Ovary (tissue), 7 donors: ENCODE measurements at regions not wholly inside any gene's neighbourhood (a gene's known extent, or its start where the extent isn't known, plus 50 kb on each side); places are given as distances from the start of the nearest gene placed in this dataset.

ENCODE experiments used
- DNase-seq, 5 donors: peaks; one replicate each; pipeline ENCODE4 v3.0.0-alpha.2; 2019 to 2020
- H3K27ac ChIP-seq, 2 donors: fragments of 200-600 bp; one replicate each; pipeline versions ENCODE4 v1.5.1 to v1.8.0; 2019 to 2022
- H3K27me3 ChIP-seq: fragments of 200-600 bp; one replicate; pipeline ENCODE4 v1.8.0; 2022
- H3K36me3 ChIP-seq: fragments of 200-600 bp; sonication (generic); one replicate; pipeline ENCODE4 v1.5.1; 2019
- H3K4me1 ChIP-seq: one replicate; pipeline ENCODE4 v1.8.1; 2013; ENCODE audit warnings: mild to moderate bottlenecking, moderate library complexity; ENCODE audit not compliant: insufficient read depth
- H3K4me3 ChIP-seq: fragments of 200-600 bp; sonication (generic); one replicate; pipeline ENCODE4 v1.5.1; 2017
- H3K9me3 ChIP-seq, 2 donors: fragments of 200-600 bp in 1 of 2; sonication (generic) in 1 of 2; one replicate each; pipeline versions ENCODE4 v1.5.1 to v1.8.1; 2013 to 2019; ENCODE audit warnings: mild to moderate bottlenecking in 1 of 2, moderate library complexity in 1 of 2
- EP300 ChIP-seq: sonication (generic); formaldehyde crosslinking; IDR thresholded peaks from one replicate; pipeline ENCODE4 v1.6.1; 2017; ENCODE audit warnings: antibody characterized with exemption
- POLR2A ChIP-seq: fragments of 450-650 bp; IDR thresholded peaks from one replicate; pipeline ENCODE4 v1.6.1; 2017; ENCODE audit warnings: antibody characterized with exemption, mild to moderate bottlenecking, moderate library complexity
- WGBS, 3 donors: extraction: QIAGEN DNeasy Blood & Tissue Kit in 1 of 3; methylation state at CpG; one replicate each; pipeline versions ENCODE4 v1.1.5 to v1.1.7; 2013 to 2017; 5-methylcytosine and 5-hydroxymethylcytosine counted together
- intact Hi-C, 4 donors: fragments of 100-400 bp; cut with DNase I; formaldehyde crosslinking; loops; one replicate each; pipeline versions ENCODE4 v1.11.0 to v1.15.1; 2022 to 2023
- TF ChIP-seq, protein P1 (sequence below), 3 donors: fragments of 450-650 bp in 2 of 3; fragments of 200-600 bp in 1 of 3; IDR thresholded peaks; one replicate each; pipeline versions ENCODE4 v1.5.1 to v1.8.0; 2016 to 2022; ENCODE audit warnings: antibody characterized with exemption in 3 of 3, mild to moderate bottlenecking in 1 of 3
- donor health status: DM: no; HTN: no; CAD: no; lungs with moderate emphysema.
- donor health status: DM: no; HTN: no; CAD: no.
- donor health status: Bipolar disorder and iron deficiency.
- donor health status: DM: no; HTN: no; CAD: no.
- donor health status: DM: yes; HTN: yes; CAD: no.

GRCh38 chr3:182628531-182628930 is 164.8 kb upstream of the ATP11B start:
- Histone ChIP-seq H3K4me1 (no peaks in the 10 kb centered on the region), H3K27me3 (no peaks in the 10 kb centered on the region), H3K9me3 (no peaks in the 10 kb centered on the region), H3K27ac (no peak overlapping the region), H3K4me3 (no peak overlapping the region), H3K36me3 (no peaks in the 10 kb centered on the region)
- DNase-seq: no peak
- no peak for TF ChIP-seq EP300
- no peak for TF ChIP-seq POLR2A
- intact Hi-C loops: no loop called here
- WGBS, 3 donors: 85 to 100% (median 85%) methylated on average over 2 of the region's 2 CpGs

GRCh38 chr3:182629521-182629920 is 163.8 kb upstream of the ATP11B start:
- H3K4me1 ChIP-seq: no peaks in the 10 kb centered on the region
- TF ChIP-seq POLR2A: no peak
- TF ChIP-seq EP300: no peak
- TF ChIP-seq, protein P1, sequence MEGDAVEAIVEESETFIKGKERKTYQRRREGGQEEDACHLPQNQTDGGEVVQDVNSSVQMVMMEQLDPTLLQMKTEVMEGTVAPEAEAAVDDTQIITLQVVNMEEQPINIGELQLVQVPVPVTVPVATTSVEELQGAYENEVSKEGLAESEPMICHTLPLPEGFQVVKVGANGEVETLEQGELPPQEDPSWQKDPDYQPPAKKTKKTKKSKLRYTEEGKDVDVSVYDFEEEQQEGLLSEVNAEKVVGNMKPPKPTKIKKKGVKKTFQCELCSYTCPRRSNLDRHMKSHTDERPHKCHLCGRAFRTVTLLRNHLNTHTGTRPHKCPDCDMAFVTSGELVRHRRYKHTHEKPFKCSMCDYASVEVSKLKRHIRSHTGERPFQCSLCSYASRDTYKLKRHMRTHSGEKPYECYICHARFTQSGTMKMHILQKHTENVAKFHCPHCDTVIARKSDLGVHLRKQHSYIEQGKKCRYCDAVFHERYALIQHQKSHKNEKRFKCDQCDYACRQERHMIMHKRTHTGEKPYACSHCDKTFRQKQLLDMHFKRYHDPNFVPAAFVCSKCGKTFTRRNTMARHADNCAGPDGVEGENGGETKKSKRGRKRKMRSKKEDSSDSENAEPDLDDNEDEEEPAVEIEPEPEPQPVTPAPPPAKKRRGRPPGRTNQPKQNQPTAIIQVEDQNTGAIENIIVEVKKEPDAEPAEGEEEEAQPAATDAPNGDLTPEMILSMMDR (IDR thresholded peaks at IDR 0.05): no peak
- no peak for DNase-seq
- intact Hi-C loops: no loop called here
- no peaks in the 10 kb centered on the region for H3K27me3 ChIP-seq
- no peaks in the 10 kb centered on the region for H3K36me3 ChIP-seq
- H3K27ac ChIP-seq: no peak overlapping the region
- H3K4me3 ChIP-seq: no peak overlapping the region
- no peaks in the 10 kb centered on the region for H3K9me3 ChIP-seq
- 40 to 95% (median 91%) methylated on average over 1 of the region's 1 CpG for WGBS, 3 donors

- Histone ChIP-seq H3K36me3 (no peaks in the 10 kb centered on the region), H3K9me3 (no peaks in the 10 kb centered on the region), H3K27me3 (no peaks in the 10 kb centered on the region), H3K27ac (no peak overlapping the region), H3K4me1 (no peaks in the 10 kb centered on the region), H3K4me3 (no peak overlapping the region)
- DNase-seq: no peak
- 71 to 77% (median 75%) methylated on average over 6 of the region's 6 CpGs for WGBS, 3 donors
- intact Hi-C loops: no loop called here
- no peak for TF ChIP-seq POLR2A
These were observed 161.9 kb upstream of the ATP11B start for GRCh38 chr3:182631183-182632076.

- Histone ChIP-seq H3K27me3 (no peaks in the 10 kb centered on the region), H3K4me1 (no peaks in the 10 kb centered on the region), H3K9me3 (no peaks in the 10 kb centered on the region), H3K36me3 (no peaks in the 10 kb centered on the region), H3K27ac (no peak overlapping the region), H3K4me3 (no peak overlapping the region)
- DNase-seq: no peak
- intact Hi-C loops: no loop called here
- 92 to 96% (median 92%) methylated on average over 4 of the region's 4 CpGs for WGBS, 3 donors
- TF ChIP-seq POLR2A (no peak), EP300 (no peak)
- TF ChIP-seq, protein P1 (IDR thresholded peaks at IDR 0.05): no peak
These were observed 161.3 kb upstream of the ATP11B start for GRCh38 chr3:182632077-182632393.

DNA sequence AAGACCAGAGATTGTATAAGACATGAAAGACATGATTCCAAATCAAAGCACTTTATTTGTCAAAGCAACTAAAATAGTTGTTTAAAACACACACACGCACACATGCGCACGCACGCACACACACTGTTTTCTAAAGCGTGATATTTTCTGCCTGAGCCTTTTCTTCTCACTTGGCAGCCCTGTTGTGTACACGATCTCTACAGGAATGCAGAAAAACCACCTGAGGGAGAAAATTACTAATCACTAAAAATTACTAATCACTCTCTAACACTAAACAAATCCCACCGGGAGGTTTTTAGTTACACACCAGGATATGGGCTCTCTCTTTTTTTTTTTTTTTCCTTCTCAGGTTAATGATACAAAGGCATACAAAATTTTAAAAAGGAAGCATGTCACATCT is 160.1 kb upstream of the ATP11B start:
- Histone ChIP-seq H3K27ac (no peak overlapping the region), H3K9me3 (no peaks in the 10 kb centered on the region), H3K4me1 (no peaks in the 10 kb centered on the region), H3K4me3 (no peak overlapping the region), H3K36me3 (no peaks in the 10 kb centered on the region), H3K27me3 (no peaks in the 10 kb centered on the region)
- intact Hi-C loops: no loop called here
- 84 to 89% (median 88%) methylated on average over 7 of the region's 7 CpGs for WGBS, 3 donors
- DNase-seq: no peak
- TF ChIP-seq, protein P1 (IDR thresholded peaks at IDR 0.05): no peak
- no peak for TF ChIP-seq EP300
- TF ChIP-seq POLR2A: no peak
